Karpas-422 (cell line): ENCODE measurements at regions not wholly inside any gene's neighbourhood (a gene's known extent, or its start where the extent isn't known, plus 50 kb on each side); places are given as distances from the start of the nearest gene placed in this dataset.

Experiments
- DNase-seq: peaks from one replicate; pipeline ENCODE4 v3.0.0-alpha.2; 2015
- H2AFZ ChIP-seq: fragments of 200-600 bp; sonication (generic); 2 replicates; pipeline ENCODE4 v1.6.1; 2014; ENCODE audit warnings: antibody characterized with exemption, low read length, mixed read lengths
- H3K27ac ChIP-seq: fragments of 200-600 bp; sonication (generic); 2 replicates; pipeline ENCODE4 v1.5.1; 2014; ENCODE audit warnings: mild to moderate bottlenecking, low read length, moderate library complexity
- H3K27me3 ChIP-seq: fragments of 200-600 bp; sonication (generic); 2 replicates; pipeline ENCODE4 v1.6.1; 2014; ENCODE audit warnings: low read length, mixed read lengths
- H3K36me3 ChIP-seq: fragments of 200-600 bp; sonication (generic); 2 replicates; pipeline ENCODE4 v1.6.1; 2014; ENCODE audit warnings: low read length, mixed read lengths; ENCODE audit not compliant: insufficient read depth
- H3K4me1 ChIP-seq: fragments of 200-600 bp; sonication (generic); 2 replicates; pipeline ENCODE4 v1.6.1; 2014; ENCODE audit warnings: mild to moderate bottlenecking, low read length, mixed read lengths
- H3K4me2 ChIP-seq: fragments of 200-600 bp; sonication (generic); 2 replicates; pipeline ENCODE4 v1.6.1; 2014; ENCODE audit warnings: low read length, low read depth, mild to moderate bottlenecking; ENCODE audit not compliant: poor library complexity, severe bottlenecking
- H3K4me3 ChIP-seq: fragments of 200-600 bp; sonication (generic); 2 replicates; pipeline ENCODE4 v1.5.1; 2014; ENCODE audit warnings: mild to moderate bottlenecking, antibody characterized with exemption, low read length, mixed read lengths
- H3K79me2 ChIP-seq: fragments of 200-600 bp; sonication (generic); 2 replicates; pipeline ENCODE4 v1.6.1; 2014; ENCODE audit warnings: mild to moderate bottlenecking, low read length, mixed read lengths
- H3K9ac ChIP-seq: fragments of 200-600 bp; sonication (generic); 2 replicates; pipeline ENCODE4 v1.6.0; 2014; ENCODE audit warnings: low read length
- H3K9me2 ChIP-seq: fragments of 200-600 bp; sonication (generic), shearing (Covaris generic); replicated peaks from 2 replicates; pipeline ENCODE4 v1.6.0; 2014; ENCODE audit warnings: mild to moderate bottlenecking, low read length, moderate library complexity; ENCODE audit not compliant: insufficient read depth
- H3K9me3 ChIP-seq: fragments of 300-700, 200-600 bp; sonication (generic); 2 replicates; pipeline ENCODE4 v1.6.1; 2014; ENCODE audit warnings: low read length, mixed read lengths
- H4K20me1 ChIP-seq: fragments of 200-600 bp; sonication (generic); 2 replicates; pipeline ENCODE4 v1.6.1; 2014; ENCODE audit warnings: mild to moderate bottlenecking, antibody characterized with exemption, low read length, low read depth; ENCODE audit not compliant: insufficient read depth

DNA sequence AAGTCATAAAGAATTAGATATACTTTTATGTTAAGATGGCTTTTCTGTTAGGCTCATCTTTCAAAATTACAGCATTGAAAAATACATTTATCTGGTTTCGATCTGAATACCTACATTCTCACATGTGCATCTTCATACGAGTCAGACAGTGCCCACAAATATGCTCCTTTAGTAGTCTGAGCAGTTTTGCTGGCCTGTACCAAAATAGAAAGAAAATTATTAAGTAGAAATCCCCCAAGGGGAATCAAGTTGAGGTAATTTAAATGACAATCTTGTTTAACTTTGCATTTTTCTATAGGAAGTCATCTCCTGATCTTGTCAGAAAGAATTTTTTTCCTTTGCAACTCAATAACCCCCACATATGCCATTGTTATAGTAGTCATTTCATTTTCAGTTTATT lies 287.4 kb upstream of the SEMA3D start:
- no peak overlapping the region for H3K9ac ChIP-seq
- H3K9me3 ChIP-seq: peaks cover 17% of the 10 kb centered on the region; the same call in 1 of the 2 replicates
- H3K79me2 ChIP-seq: no peaks in the 10 kb centered on the region
- H3K4me1 ChIP-seq: no peaks in the 10 kb centered on the region
- H3K9me2 ChIP-seq: no peaks in the 10 kb centered on the region
- H3K4me2 ChIP-seq: no peak overlapping the region
- H4K20me1 ChIP-seq: no peaks in the 10 kb centered on the region
- H2AFZ ChIP-seq: no peak overlapping the region
- no peaks in the 10 kb centered on the region for H3K27me3 ChIP-seq
- no peak overlapping the region for H3K27ac ChIP-seq
- DNase-seq: no peak
- no peaks in the 10 kb centered on the region for H3K36me3 ChIP-seq
- H3K4me3 ChIP-seq: no peak overlapping the region

DNA sequence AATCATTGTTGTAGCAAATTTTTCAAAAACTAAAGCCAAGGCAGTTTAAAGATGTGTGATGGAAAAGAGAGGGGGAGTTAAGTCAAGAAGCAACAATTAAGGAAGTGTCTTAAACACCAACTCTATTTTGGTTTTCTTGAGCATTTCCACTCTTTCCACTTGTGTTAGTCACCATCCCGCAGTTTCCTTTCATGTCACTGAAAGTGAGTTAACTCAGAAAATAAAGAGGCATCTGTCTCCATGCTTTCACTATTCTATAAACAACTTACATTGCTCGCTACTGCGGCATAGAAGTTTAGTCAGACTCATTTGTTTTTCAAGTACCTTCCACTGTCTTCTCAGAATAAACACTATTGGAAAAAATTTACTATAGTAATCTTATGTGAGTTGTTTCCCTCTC lies 284.9 kb upstream of the SEMA3D start:
- no peak overlapping the region for H3K9ac ChIP-seq
- no peaks in the 10 kb centered on the region for H3K9me2 ChIP-seq
- H3K27ac ChIP-seq: no peak overlapping the region
- no peaks in the 10 kb centered on the region for H4K20me1 ChIP-seq
- no peak overlapping the region for H3K4me2 ChIP-seq
- DNase-seq: no peak
- H3K79me2 ChIP-seq: no peaks in the 10 kb centered on the region
- H3K4me3 ChIP-seq: no peak overlapping the region
- no peaks in the 10 kb centered on the region for H3K36me3 ChIP-seq
- no peak overlapping the region for H2AFZ ChIP-seq
- H3K27me3 ChIP-seq: no peaks in the 10 kb centered on the region
- H3K9me3 ChIP-seq: peaks cover 7% of the 10 kb centered on the region; the same call in 1 of the 2 replicates
- no peaks in the 10 kb centered on the region for H3K4me1 ChIP-seq

DNA sequence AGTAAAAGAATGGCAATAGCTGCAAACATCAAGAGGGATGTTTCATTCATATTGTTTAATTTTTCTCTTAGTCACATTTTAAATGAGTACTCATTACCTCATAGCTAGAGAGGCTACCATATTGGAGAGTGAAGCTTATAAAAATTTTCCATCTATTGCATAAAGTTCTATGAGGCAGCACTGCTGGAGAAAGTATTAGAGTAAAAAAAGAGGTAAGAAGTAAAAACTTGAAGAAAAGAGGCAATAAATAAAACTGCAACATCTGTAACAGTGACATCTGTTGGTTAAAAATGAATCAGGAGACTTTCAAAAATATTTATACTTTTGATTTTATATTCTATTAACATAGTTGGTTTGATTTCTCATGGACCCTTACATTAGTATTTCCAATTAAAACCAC lies 284.5 kb upstream of the SEMA3D start:
- no peak overlapping the region for H3K27ac ChIP-seq
- no peaks in the 10 kb centered on the region for H3K4me1 ChIP-seq
- no peaks in the 10 kb centered on the region for H3K36me3 ChIP-seq
- no peak overlapping the region for H3K4me3 ChIP-seq
- H4K20me1 ChIP-seq: no peaks in the 10 kb centered on the region
- no peak overlapping the region for H3K9ac ChIP-seq
- H3K9me3 ChIP-seq: peaks cover 7% of the 10 kb centered on the region; the same call in 1 of the 2 replicates
- DNase-seq: no peak
- no peaks in the 10 kb centered on the region for H3K79me2 ChIP-seq
- no peaks in the 10 kb centered on the region for H3K9me2 ChIP-seq
- no peak overlapping the region for H2AFZ ChIP-seq
- no peaks in the 10 kb centered on the region for H3K27me3 ChIP-seq
- no peak overlapping the region for H3K4me2 ChIP-seq

DNA sequence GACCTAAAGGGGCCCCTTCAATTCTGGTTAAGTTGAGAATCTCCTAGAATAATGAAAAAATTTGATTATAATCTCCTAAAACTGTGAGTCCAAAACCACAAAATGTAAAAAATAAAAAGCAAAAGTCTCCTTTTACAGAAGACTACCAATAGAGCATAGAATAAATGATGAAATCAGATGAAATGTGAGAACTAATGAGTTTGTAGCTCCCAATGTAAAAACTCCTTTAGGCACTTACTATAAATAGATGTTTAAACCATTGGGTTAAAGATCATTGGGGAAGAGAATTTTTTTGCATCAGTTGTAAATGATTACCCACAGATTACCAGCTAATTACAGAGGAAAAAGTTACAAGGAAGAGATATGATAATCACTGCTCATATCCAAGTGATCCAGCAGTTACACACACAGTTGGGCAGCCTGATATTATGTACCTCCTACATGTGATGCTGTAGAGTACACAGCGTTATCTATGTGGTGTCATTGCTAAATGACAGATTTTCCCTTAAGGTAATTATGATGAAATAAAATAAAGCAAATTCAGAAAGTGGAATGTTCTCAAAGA lies 282.7 kb upstream of the SEMA3D start:
- H3K4me3 ChIP-seq: no peak overlapping the region
- H3K27me3 ChIP-seq: no peaks in the 10 kb centered on the region
- H3K9me3 ChIP-seq: peaks cover 7% of the 10 kb centered on the region; the same call in 1 of the 2 replicates
- no peaks in the 10 kb centered on the region for H3K79me2 ChIP-seq
- no peaks in the 10 kb centered on the region for H4K20me1 ChIP-seq
- H3K4me1 ChIP-seq: no peaks in the 10 kb centered on the region
- no peak overlapping the region for H3K27ac ChIP-seq
- no peak overlapping the region for H3K4me2 ChIP-seq
- DNase-seq: no peak
- H3K9ac ChIP-seq: no peak overlapping the region
- H3K36me3 ChIP-seq: no peaks in the 10 kb centered on the region
- H3K9me2 ChIP-seq: no peaks in the 10 kb centered on the region
- H2AFZ ChIP-seq: no peak overlapping the region

DNA sequence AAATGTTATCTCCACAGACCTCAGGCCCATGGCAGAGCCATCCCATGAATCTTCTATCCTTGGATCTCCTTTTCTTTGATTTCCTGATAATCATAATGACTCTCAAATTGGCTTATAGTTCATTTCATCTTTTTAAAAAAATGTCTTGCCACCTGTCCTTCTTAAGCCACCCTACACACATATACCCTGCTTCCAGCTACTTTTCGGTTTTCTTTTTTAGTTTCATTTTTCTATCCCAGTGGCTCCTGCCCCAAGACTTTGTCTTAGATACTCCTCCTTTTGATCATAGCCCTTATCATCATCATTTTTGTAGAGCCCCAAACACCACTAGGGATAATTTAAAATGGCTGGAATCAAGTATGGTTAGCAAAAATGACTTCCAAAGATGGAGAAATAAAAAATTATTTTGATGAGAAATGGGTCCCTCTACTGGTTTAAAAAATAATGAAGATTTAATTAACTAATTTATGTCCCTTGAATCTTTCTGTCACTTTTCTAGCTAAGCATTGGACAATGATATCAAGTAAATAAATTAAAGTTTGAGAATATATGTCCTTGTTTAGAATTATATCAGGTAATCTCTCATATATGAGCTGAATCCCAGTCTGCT lies 277.3 kb upstream of the SEMA3D start:
- Histone ChIP-seq H3K4me2 (peak overlapping the region; percentile 37), H3K79me2 (no peaks in the 10 kb centered on the region), H3K9me3 (no peaks in the 10 kb centered on the region), H3K36me3 (no peaks in the 10 kb centered on the region), H3K27me3 (no peaks in the 10 kb centered on the region), H2AFZ (0 out of 2 replicates have a peak overlapping the region, but pooled peaks have one; percentile 25), H4K20me1 (no peaks in the 10 kb centered on the region), H3K9ac (no peak overlapping the region), H3K27ac (no peak overlapping the region), H3K4me1 (no peaks in the 10 kb centered on the region), H3K4me3 (no peak overlapping the region), H3K9me2 (no peaks in the 10 kb centered on the region)
- DNase-seq: peak; percentile 60

DNA sequence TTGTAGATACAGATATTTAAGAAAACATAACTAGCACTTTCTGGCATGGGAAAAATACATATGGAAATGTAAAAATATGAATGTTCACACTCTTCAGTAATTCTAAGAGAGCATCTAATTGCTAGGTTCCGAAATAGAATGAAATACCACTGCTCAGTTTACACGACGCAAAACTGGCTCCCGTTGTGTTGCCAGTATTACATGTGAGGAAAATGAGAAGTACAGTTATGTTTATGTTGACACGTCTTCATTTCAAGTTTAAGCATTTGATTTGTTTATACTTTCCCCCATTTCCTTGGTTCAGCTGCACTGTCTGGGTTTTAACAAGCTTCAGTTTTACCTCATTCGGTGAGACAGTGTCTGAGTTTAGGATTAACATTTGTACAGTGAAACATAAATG lies 275.8 kb upstream of the SEMA3D start:
- H4K20me1 ChIP-seq: no peaks in the 10 kb centered on the region
- no peak overlapping the region for H3K27ac ChIP-seq
- H3K79me2 ChIP-seq: no peaks in the 10 kb centered on the region
- no peaks in the 10 kb centered on the region for H3K4me1 ChIP-seq
- no peak for DNase-seq
- peaks cover under 1% of the 10 kb centered on the region for H3K9me3 ChIP-seq
- H2AFZ ChIP-seq: no peak overlapping the region
- no peak overlapping the region for H3K4me3 ChIP-seq
- no peaks in the 10 kb centered on the region for H3K36me3 ChIP-seq
- no peaks in the 10 kb centered on the region for H3K9me2 ChIP-seq
- H3K4me2 ChIP-seq: no peak overlapping the region
- no peaks in the 10 kb centered on the region for H3K27me3 ChIP-seq
- H3K9ac ChIP-seq: no peak overlapping the region

DNA sequence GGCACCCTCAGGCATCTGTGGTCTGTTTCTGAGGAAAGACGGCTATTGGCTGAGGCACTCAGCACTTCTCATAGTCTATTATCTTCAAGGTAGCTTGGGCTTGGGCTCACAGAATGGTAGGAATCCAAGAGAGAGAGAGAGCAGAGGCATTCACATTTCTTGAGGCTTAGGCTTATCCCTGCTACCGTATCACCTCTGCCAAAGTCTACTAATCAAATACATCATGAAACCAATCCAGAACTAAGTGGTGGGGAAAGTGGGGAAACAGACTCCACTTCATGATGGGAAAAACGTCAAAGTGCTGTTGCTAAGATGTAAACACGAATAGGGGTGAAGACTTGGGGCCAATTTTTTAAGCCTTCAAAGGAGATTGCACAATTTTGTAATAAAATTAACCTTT lies 271.1 kb upstream of the SEMA3D start:
- Histone ChIP-seq H3K27me3 (no peaks in the 10 kb centered on the region), H3K27ac (no peak overlapping the region), H3K4me3 (no peak overlapping the region), H3K9ac (no peak overlapping the region), H4K20me1 (no peaks in the 10 kb centered on the region), H3K4me1 (no peaks in the 10 kb centered on the region), H3K9me3 (peaks cover 15% of the 10 kb centered on the region), H3K36me3 (no peaks in the 10 kb centered on the region), H3K9me2 (no peaks in the 10 kb centered on the region), H3K79me2 (no peaks in the 10 kb centered on the region), H2AFZ (no peak overlapping the region), H3K4me2 (no peak overlapping the region)
- no peak for DNase-seq

DNA sequence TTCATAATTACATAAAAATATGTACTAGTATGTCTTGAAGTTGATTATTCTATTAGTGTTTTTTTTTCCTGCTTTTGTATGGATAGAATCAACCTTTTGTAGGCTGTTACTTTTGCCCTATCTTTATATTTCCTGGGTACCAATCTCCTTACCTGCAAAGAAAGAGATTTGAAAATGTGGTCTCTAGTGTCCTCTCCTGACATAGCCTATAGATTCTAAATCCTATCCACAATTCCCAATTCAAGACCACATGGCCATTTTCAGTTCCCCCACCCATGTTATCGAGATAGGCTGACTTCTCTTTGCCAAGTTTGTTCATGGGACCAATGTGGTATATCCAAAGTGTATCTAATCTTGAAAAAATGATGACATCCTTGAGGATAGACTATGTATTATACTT lies 269.4 kb upstream of the SEMA3D start:
- Histone ChIP-seq H3K27me3 (no peaks in the 10 kb centered on the region), H3K79me2 (no peaks in the 10 kb centered on the region), H3K36me3 (no peaks in the 10 kb centered on the region), H4K20me1 (no peaks in the 10 kb centered on the region), H3K9ac (no peak overlapping the region), H3K9me3 (peaks cover 19% of the 10 kb centered on the region), H3K4me2 (no peak overlapping the region), H3K27ac (no peak overlapping the region), H3K4me3 (no peak overlapping the region), H3K4me1 (no peaks in the 10 kb centered on the region), H2AFZ (no peak overlapping the region), H3K9me2 (no peaks in the 10 kb centered on the region)
- DNase-seq: no peak
